ENCODE measurements at regions not wholly inside any gene's neighbourhood (a gene's known extent, or its start where the extent isn't known, plus 50 kb on each side); places are given as distances from the start of the nearest gene placed in this dataset.

DNA sequence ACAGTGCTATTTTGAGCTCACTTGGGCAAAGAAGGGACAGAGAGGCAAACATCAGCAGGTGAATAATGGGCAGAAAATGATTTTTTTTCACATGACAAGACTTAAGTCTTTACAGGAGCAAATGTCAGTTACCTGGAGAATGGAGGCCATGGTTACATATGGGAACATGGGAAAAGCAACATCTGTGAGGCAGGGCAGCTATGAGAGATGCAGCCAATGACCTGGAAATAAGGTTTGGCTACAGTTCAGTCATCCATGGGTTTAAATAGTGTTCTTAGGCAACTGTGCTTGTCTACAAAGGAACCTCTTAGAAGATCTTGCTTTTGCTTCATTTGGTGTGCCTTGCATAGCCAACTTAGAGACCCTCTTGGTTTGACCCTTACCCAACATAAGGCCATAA is 490.2 kb upstream of the LCORL start:
- Histone ChIP-seq H3K9ac (ENCODE audit: low read length) (no peak overlapping the region), H3K4me3 (ENCODE audit: low read length) (no peak overlapping the region), H3K9me3 (ENCODE audit: control insufficient read depth, low read depth, low read length) (no peaks in the 10 kb centered on the region), H3K27ac (ENCODE audit: low read length) (no peak overlapping the region), H3K4me1 (ENCODE audit: control insufficient read depth, low read depth, low read length) (peaks cover 8% of the 10 kb centered on the region), H3K27me3 (ENCODE audit: control insufficient read depth, insufficient read depth, low read length) (peaks cover 4% of the 10 kb centered on the region), H3K36me3 (ENCODE audit: control insufficient read depth, low read depth, low read length) (no peaks in the 10 kb centered on the region)

DNA sequence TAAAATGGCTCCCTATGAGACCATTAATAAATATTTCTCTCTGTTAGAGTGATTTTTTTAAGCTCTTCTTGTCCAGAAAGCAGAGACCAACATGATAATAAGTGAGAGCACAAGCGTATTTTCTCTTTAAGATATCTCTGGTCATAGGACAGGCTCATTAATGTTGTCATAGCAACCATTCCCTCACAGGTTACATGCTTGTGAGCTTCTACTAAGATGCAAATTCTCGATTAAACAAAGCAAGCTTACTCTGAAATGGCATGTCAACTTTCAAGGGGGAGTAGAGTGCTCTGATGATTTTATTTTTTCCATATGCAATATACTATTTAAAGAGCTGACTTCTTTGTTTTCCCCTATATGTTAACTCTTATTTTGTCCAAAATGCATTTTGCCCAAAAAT is 487.2 kb upstream of the LCORL start:
- Histone ChIP-seq H3K27ac (ENCODE audit: low read length) (no peak overlapping the region), H3K4me3 (ENCODE audit: low read length) (no peak overlapping the region), H3K36me3 (ENCODE audit: control insufficient read depth, low read depth, low read length) (no peaks in the 10 kb centered on the region), H3K9ac (ENCODE audit: low read length) (no peak overlapping the region), H3K9me3 (ENCODE audit: control insufficient read depth, low read depth, low read length) (no peaks in the 10 kb centered on the region), H3K27me3 (ENCODE audit: control insufficient read depth, insufficient read depth, low read length) (no peaks in the 10 kb centered on the region), H3K4me1 (ENCODE audit: control insufficient read depth, low read depth, low read length) (peaks cover 8% of the 10 kb centered on the region)

DNA sequence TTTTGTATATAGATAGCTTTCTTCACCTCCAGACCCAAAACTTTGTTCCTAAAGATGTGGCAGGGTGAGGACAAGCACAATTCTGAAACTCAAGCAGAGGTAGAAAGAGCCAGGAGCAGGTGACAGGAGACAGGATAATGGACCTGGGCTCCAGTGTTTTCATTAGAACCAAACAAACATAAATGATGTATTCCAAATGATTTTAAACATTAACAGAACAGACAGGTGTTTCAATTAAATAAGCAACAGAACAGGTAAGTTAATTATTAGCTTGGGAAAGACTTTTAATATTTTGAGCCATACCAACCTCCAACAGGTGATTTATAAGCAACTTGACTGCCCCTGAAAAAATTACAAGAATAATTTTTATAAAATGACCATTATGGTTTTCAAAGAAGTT is 459.4 kb upstream of the LCORL start:
- Histone ChIP-seq H3K27ac (ENCODE audit: low read length) (no peak overlapping the region), H3K4me3 (ENCODE audit: low read length) (no peak overlapping the region), H3K4me1 (ENCODE audit: control insufficient read depth, low read depth, low read length) (no peaks in the 10 kb centered on the region), H3K27me3 (ENCODE audit: control insufficient read depth, insufficient read depth, low read length) (no peaks in the 10 kb centered on the region), H3K9ac (ENCODE audit: low read length) (no peak overlapping the region), H3K36me3 (ENCODE audit: control insufficient read depth, low read depth, low read length) (no peaks in the 10 kb centered on the region), H3K9me3 (ENCODE audit: control insufficient read depth, low read depth, low read length) (peaks cover 9% of the 10 kb centered on the region)

DNA sequence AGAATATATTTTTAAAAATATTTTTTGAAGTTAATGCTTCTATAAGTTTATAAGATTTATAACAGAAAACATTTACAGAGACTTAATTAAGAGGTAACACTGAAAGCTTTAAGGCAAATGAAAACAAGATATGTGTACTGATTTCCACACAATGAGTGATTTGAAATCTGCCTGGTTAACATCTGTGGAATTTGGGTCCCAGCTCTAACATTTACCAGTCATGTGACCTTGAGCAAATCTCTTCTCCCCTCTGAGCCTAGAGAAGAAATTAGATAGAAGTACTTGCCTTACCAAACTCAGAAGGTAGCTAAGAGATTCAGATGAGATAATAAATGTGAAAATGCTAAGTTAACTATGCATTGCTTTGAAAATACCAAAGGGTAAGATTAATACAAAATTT is 458.8 kb upstream of the LCORL start:
- no peaks in the 10 kb centered on the region for H3K36me3 ChIP-seq (ENCODE audit: control insufficient read depth, low read depth, low read length)
- no peak overlapping the region for H3K27ac ChIP-seq (ENCODE audit: low read length)
- H3K4me1 ChIP-seq (ENCODE audit: control insufficient read depth, low read depth, low read length), result no peaks in the 10 kb centered on the region
- no peaks in the 10 kb centered on the region for H3K27me3 ChIP-seq (ENCODE audit: control insufficient read depth, insufficient read depth, low read length)
- no peak overlapping the region for H3K9ac ChIP-seq (ENCODE audit: low read length)
- H3K4me3 ChIP-seq (ENCODE audit: low read length), result no peak overlapping the region
- H3K9me3 ChIP-seq (ENCODE audit: control insufficient read depth, low read depth, low read length), result peaks cover 8% of the 10 kb centered on the region

DNA sequence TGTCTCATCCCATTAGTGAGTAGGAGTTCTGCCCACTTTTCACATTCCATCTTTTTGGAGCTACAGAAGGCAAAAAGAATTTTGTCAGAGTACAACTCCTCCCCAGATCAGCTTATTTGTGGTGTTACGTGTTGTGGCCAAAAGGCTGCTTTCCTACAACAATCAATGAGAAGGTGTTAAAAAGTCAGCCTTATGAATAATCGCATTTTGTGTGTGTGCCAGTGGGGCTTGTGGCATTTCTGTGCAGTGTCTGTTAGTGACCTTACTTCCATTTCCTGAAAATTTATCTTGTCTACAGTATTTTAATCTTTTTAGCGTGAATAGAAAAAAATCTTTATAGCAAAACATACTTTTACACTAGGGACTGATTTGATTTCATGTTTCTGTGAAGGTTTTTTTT is 458.3 kb upstream of the LCORL start:
- Histone ChIP-seq H3K9ac (ENCODE audit: low read length) (no peak overlapping the region), H3K9me3 (ENCODE audit: control insufficient read depth, low read depth, low read length) (peaks cover 7% of the 10 kb centered on the region), H3K36me3 (ENCODE audit: control insufficient read depth, low read depth, low read length) (no peaks in the 10 kb centered on the region), H3K4me1 (ENCODE audit: control insufficient read depth, low read depth, low read length) (no peaks in the 10 kb centered on the region), H3K27me3 (ENCODE audit: control insufficient read depth, insufficient read depth, low read length) (no peaks in the 10 kb centered on the region), H3K4me3 (ENCODE audit: low read length) (no peak overlapping the region), H3K27ac (ENCODE audit: low read length) (no peak overlapping the region)

DNA sequence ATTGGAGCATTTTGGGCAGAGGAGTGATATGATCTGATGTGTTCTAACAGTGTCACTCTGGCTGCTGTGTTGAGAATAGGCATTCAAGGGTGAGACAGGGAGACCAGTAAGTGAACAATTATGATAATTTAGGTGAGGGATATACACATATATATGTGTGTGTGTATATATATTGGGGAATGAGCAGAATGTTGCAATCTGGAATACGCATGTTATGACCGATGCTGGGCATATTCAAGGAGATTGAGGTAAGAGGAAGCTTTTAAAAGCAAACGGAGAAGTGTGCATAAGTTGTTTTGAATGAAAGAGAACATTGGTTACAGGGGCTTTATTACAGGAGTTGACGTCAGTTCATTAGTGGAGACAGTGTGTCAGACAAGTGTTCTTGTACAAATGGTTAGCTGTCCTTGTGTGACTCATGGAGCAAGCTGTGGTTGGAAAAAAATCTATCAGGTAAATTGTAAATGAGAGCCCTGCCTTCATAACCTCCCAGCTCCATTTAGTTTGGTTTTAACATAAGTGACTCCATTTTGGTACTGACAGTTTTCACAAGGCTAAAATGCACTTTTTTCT is 442.5 kb upstream of the LCORL start:
- Histone ChIP-seq H3K27me3 (ENCODE audit: control insufficient read depth, insufficient read depth, low read length) (no peaks in the 10 kb centered on the region), H3K9ac (ENCODE audit: low read length) (no peak overlapping the region), H3K36me3 (ENCODE audit: control insufficient read depth, low read depth, low read length) (no peaks in the 10 kb centered on the region), H3K9me3 (ENCODE audit: control insufficient read depth, low read depth, low read length) (no peaks in the 10 kb centered on the region), H3K4me1 (ENCODE audit: control insufficient read depth, low read depth, low read length) (no peaks in the 10 kb centered on the region), H3K4me3 (ENCODE audit: low read length) (no peak overlapping the region), H3K27ac (ENCODE audit: low read length) (no peak overlapping the region)

DNA sequence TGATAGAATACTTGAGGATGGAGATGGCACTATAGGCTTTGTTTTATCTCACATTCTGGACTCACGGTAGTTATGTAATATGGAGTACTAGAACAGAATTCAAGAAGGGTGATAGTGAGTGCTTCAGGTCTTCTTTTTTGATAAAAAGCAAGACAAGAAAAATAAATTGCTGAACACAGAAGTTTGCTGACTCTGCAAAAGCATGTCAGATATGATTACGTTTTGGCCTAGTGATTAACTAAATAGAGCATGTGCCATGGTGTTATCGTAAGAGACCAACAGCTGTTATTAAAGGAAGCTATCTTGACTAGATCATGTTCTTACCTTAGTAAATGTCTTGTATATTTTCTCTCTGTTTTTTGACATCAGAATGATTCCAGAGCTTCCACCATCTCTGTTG is 436.9 kb upstream of the LCORL start:
- H3K27ac ChIP-seq (ENCODE audit: low read length), result no peak overlapping the region
- H3K36me3 ChIP-seq (ENCODE audit: control insufficient read depth, low read depth, low read length), result no peaks in the 10 kb centered on the region
- no peaks in the 10 kb centered on the region for H3K27me3 ChIP-seq (ENCODE audit: control insufficient read depth, insufficient read depth, low read length)
- no peaks in the 10 kb centered on the region for H3K9me3 ChIP-seq (ENCODE audit: control insufficient read depth, low read depth, low read length)
- no peak overlapping the region for H3K4me3 ChIP-seq (ENCODE audit: low read length)
- no peaks in the 10 kb centered on the region for H3K4me1 ChIP-seq (ENCODE audit: control insufficient read depth, low read depth, low read length)
- no peak overlapping the region for H3K9ac ChIP-seq (ENCODE audit: low read length)

DNA sequence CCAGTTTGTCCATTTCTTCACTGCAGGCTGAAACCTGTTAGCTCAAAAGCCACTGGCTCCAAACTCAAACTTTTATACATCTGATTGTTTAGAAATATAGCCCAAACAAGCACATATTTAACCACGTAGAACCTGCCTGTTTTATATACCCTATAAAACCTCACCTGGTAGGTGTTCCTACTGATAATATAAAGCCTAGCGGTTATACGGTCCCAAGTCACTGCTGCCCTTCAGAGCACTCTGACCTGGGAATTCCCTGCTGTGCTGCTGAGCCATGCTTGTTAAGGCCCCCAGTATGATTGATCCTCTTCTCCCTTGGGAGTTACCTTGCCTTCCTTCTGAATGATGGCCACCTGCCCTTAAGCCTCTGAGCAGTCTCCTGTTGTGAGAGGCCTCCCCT is 432.8 kb upstream of the LCORL start:
- H3K4me1 ChIP-seq (ENCODE audit: control insufficient read depth, low read depth, low read length), result no peaks in the 10 kb centered on the region
- H3K27me3 ChIP-seq (ENCODE audit: control insufficient read depth, insufficient read depth, low read length), result no peaks in the 10 kb centered on the region
- no peaks in the 10 kb centered on the region for H3K36me3 ChIP-seq (ENCODE audit: control insufficient read depth, low read depth, low read length)
- H3K9me3 ChIP-seq (ENCODE audit: control insufficient read depth, low read depth, low read length), result no peaks in the 10 kb centered on the region
- H3K9ac ChIP-seq (ENCODE audit: low read length), result no peak overlapping the region
- H3K27ac ChIP-seq (ENCODE audit: low read length), result no peak overlapping the region
- H3K4me3 ChIP-seq (ENCODE audit: low read length), result no peak overlapping the region

DNA sequence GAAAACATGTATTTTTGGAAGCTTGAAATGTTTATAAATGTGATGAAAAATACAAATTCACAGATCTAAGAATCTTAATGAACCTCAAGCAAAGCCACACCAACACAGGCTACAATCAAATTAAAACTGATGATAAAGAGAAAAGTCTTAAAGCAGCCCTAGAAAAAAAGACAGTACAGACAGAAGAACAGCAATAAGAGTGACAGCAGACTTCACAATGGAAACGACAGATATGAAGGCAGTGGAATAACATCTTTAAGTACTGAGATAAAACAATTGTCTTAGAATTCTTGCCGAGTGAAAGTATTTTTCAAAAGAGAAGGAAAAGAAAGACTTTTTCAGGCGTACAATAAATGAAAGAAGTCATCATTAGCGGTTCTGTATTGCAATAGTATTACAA is 423.6 kb upstream of the LCORL start:
- Histone ChIP-seq H3K4me1 (ENCODE audit: control insufficient read depth, low read depth, low read length) (no peaks in the 10 kb centered on the region), H3K4me3 (ENCODE audit: low read length) (no peak overlapping the region), H3K9me3 (ENCODE audit: control insufficient read depth, low read depth, low read length) (peaks cover 2% of the 10 kb centered on the region), H3K27ac (ENCODE audit: low read length) (no peak overlapping the region), H3K9ac (ENCODE audit: low read length) (no peak overlapping the region), H3K27me3 (ENCODE audit: control insufficient read depth, insufficient read depth, low read length) (no peaks in the 10 kb centered on the region), H3K36me3 (ENCODE audit: control insufficient read depth, low read depth, low read length) (no peaks in the 10 kb centered on the region)

DNA sequence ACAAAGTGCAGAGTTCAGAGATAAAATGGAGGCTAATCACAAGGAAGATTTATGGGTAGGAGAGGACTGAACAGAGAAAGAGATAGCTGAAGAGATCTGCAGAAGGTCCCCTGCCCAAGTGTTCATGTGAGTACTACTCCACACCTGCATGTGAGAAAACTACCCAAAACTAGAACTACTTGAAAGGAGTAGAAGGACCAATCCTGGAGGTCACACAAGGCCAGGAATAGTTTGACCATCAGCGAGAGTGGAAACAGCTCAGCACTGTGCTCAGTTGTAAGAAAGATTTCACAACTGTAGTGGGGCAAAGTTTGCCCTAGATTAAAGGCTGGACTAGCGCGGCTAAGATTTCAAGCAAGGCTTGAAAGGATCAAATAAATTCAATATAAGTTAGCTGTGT is 422.7 kb upstream of the LCORL start:
- Histone ChIP-seq H3K4me1 (ENCODE audit: control insufficient read depth, low read depth, low read length) (no peaks in the 10 kb centered on the region), H3K27ac (ENCODE audit: low read length) (no peak overlapping the region), H3K4me3 (ENCODE audit: low read length) (no peak overlapping the region), H3K9ac (ENCODE audit: low read length) (no peak overlapping the region), H3K27me3 (ENCODE audit: control insufficient read depth, insufficient read depth, low read length) (no peaks in the 10 kb centered on the region), H3K9me3 (ENCODE audit: control insufficient read depth, low read depth, low read length) (peaks cover 2% of the 10 kb centered on the region), H3K36me3 (ENCODE audit: control insufficient read depth, low read depth, low read length) (no peaks in the 10 kb centered on the region)

DNA sequence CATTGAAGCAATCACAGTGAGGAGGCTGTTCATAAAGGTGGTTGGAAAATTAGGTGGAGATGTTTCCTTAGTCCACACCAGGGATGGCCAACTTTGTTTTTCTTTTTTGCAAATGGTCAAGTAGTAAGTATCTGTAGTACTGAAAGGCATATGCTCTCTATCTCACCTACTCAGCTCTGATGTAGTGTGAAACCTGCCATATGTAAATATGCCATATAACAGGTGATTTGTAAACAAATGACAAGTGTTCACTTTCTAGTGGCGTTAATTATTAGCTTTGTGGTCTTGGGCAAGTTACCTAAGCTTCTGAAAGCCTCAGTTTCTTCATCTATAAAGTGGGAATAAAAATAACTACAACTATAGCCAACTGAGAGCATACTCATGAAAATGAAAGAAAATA is 421.4 kb upstream of the LCORL start:
- Histone ChIP-seq H3K9ac (ENCODE audit: low read length) (no peak overlapping the region), H3K4me3 (ENCODE audit: low read length) (no peak overlapping the region), H3K4me1 (ENCODE audit: control insufficient read depth, low read depth, low read length) (no peaks in the 10 kb centered on the region), H3K27me3 (ENCODE audit: control insufficient read depth, insufficient read depth, low read length) (no peaks in the 10 kb centered on the region), H3K27ac (ENCODE audit: low read length) (no peak overlapping the region), H3K36me3 (ENCODE audit: control insufficient read depth, low read depth, low read length) (no peaks in the 10 kb centered on the region), H3K9me3 (ENCODE audit: control insufficient read depth, low read depth, low read length) (peaks cover 2% of the 10 kb centered on the region)

DNA sequence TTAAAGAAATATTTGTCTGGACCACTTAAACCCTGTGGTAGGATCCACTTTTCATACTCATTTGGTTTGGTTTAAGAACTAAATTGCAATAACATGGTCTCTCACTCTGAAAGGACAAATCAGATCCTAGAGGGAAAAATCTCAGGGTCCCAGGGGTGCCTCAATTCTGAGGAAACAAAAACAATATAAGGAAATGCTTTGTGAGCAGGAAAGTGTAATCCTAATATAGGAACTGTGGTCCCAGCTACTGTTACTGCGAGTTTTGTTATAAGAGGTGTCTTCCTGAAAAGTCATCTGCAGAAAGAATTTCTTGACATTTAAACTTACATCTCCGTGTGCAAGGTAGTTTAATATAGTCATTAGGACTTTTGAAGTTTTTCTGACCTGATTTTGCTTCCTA is 420.1 kb upstream of the LCORL start:
- no peak overlapping the region for H3K9ac ChIP-seq (ENCODE audit: low read length)
- H3K36me3 ChIP-seq (ENCODE audit: control insufficient read depth, low read depth, low read length), result no peaks in the 10 kb centered on the region
- H3K27ac ChIP-seq (ENCODE audit: low read length), result no peak overlapping the region
- no peaks in the 10 kb centered on the region for H3K4me1 ChIP-seq (ENCODE audit: control insufficient read depth, low read depth, low read length)
- peaks cover 2% of the 10 kb centered on the region for H3K9me3 ChIP-seq (ENCODE audit: control insufficient read depth, low read depth, low read length)
- no peaks in the 10 kb centered on the region for H3K27me3 ChIP-seq (ENCODE audit: control insufficient read depth, insufficient read depth, low read length)
- no peak overlapping the region for H3K4me3 ChIP-seq (ENCODE audit: low read length)

All from iPS-18a (cell line).